PFSK-1 (cell line): ENCODE measurements at regions not wholly inside any gene's neighbourhood (a gene's known extent, or its start where the extent isn't known, plus 50 kb on each side); places are given as distances from the start of the nearest gene placed in this dataset.

Source experiments
- FOXP2 ChIP-seq: optimal IDR thresholded peaks from 2 replicates; pipeline ENCODE3; 2011; ENCODE audit warnings: borderline replicate concordance, control low read depth, inconsistent platforms; ENCODE audit not compliant: insufficient read depth; ENCODE audit errors: extremely low read length, extremely low read depth
- POLR2AphosphoS5 ChIP-seq: IDR thresholded peaks from 2 replicates; pipeline ENCODE4 v1.6.1; 2012; ENCODE audit warnings: low read depth, mild to moderate bottlenecking, control low read depth, low read length, moderate library complexity
- REST ChIP-seq, 2 experiments: IDR thresholded peaks; 2 replicates each; pipeline versions ENCODE4 v1.6.1 to v1.8.0; 2011 to 2012; ENCODE audit warnings: low read depth in 2 of 2, low read length in 2 of 2, control low read depth in 1 of 2, inconsistent platforms in 1 of 2, mild to moderate bottlenecking in 1 of 2, moderate library complexity in 1 of 2; ENCODE audit not compliant: insufficient read depth in 1 of 2
- SIN3A ChIP-seq: IDR thresholded peaks from 2 replicates; pipeline ENCODE4 v1.6.1; 2012; ENCODE audit warnings: mild to moderate bottlenecking, low read length, moderate library complexity, borderline replicate concordance; ENCODE audit not compliant: insufficient read depth
- TAF1 ChIP-seq: IDR thresholded peaks from 2 replicates; pipeline ENCODE4 v1.6.1; 2012; ENCODE audit warnings: low read length, control low read depth, borderline replicate concordance; ENCODE audit not compliant: insufficient read depth

GRCh38 chr18:45370255-45371010 is 244.8 kb upstream of the SLC14A2 start:
- TF ChIP-seq POLR2AphosphoS5 (no peak), REST (IDR thresholded peaks at IDR 0.05; ENCODE audit: insufficient read depth in 1 of 2, low read depth in 2 of 2, low read length in 2 of 2) (no peak), FOXP2 (no peak), TAF1 (no peak), SIN3A (no peak)

- no peak for TF ChIP-seq SIN3A
Measured at GRCh38 chr18:45373286-45373880, 241.9 kb upstream of the SLC14A2 start.

- no peak for TF ChIP-seq TAF1
Measured at GRCh38 chr18:45374236-45374635, 241.0 kb upstream of the SLC14A2 start.

- TF ChIP-seq REST (IDR thresholded peaks at IDR 0.05; ENCODE audit: insufficient read depth in 1 of 2, low read depth in 2 of 2, low read length in 2 of 2) (no peak), FOXP2 (no peak)
Measured at GRCh38 chr18:45374878-45375630, 240.2 kb upstream of the SLC14A2 start.

GRCh38 chr18:45376193-45376592 is 239.1 kb upstream of the SLC14A2 start:
- TF ChIP-seq TAF1 (no peak), SIN3A (no peak), FOXP2 (no peak), POLR2AphosphoS5 (no peak), REST (IDR thresholded peaks at IDR 0.05; ENCODE audit: insufficient read depth in 1 of 2, low read depth in 2 of 2, low read length in 2 of 2) (no peak)

GRCh38 chr18:45378308-45378707 is 237.0 kb upstream of the SLC14A2 start:
- TF ChIP-seq REST (IDR thresholded peaks at IDR 0.05; ENCODE audit: insufficient read depth in 1 of 2, low read depth in 2 of 2, low read length in 2 of 2) (no peak), POLR2AphosphoS5 (no peak), FOXP2 (no peak), TAF1 (no peak), SIN3A (no peak)
